K562 (cell line): ENCODE measurements at regions not wholly inside any gene's neighbourhood (a gene's known extent, or its start where the extent isn't known, plus 50 kb on each side); places are given as distances from the start of the nearest gene placed in this dataset.

Source experiments
- ATAC-seq: fragments of 200-7000 bp; cut with Tn5 transposase; 3 replicates; pipeline ENCODE4 v1.9.1; 2020; ENCODE audit warnings: moderate library complexity
- BruUV-seq: library from RNA; stranded (reverse); fragments of 400-500 nt; replicated peaks from 2 replicates; lab custom pipeline; 2021; lab: Mats Ljungman, UMichigan
- CTCF ChIA-PET: fragments of 300-600 bp; formaldehyde crosslinking; extraction: SDS; loops from one replicate; lab custom pipeline; 2021; ENCODE audit warnings: low intra/inter-chr PET ratio; lab: Yijun Ruan, JAX
- POLR2A ChIA-PET: fragments of 300-600, 350-650 bp; sonication (Branson Sonifier 250); formaldehyde crosslinking; extraction: SDS; loops from one replicate; lab custom pipeline; 2021; ENCODE audit warnings: antibody characterized with exemption, inconsistent platforms; lab: Yijun Ruan, JAX
- DNase-seq, 4 experiments: peaks; one replicate each; pipeline versions ENCODE4 v3.0.0 to v3.0.0-alpha.2; 2011 to 2018; ENCODE audit warnings: low spot score in 3 of 4, mixed read lengths in 3 of 4; ENCODE audit errors: extremely low read depth in 1 of 4
- FAIRE-seq: peaks from 2 replicates; lab custom pipeline; 2011; peaks lifted over from hg19 to GRCh38; lab: Jason Lieb, UNC
- H2AFZ ChIP-seq: 2 replicates; pipeline ENCODE4 v1.6.0; 2011; ENCODE audit warnings: low read depth, low read length, control low read depth, inconsistent platforms
- H3K27ac ChIP-seq: fragments of 200-600 bp; 3 replicates; pipeline ENCODE4 v1.8.0; 2011; ENCODE audit warnings: low read depth, mild to moderate bottlenecking, control low read depth, inconsistent platforms, low read length, moderate library complexity, mixed read lengths; ENCODE audit errors: extremely low read depth
- H3K27me3 ChIP-seq, 2 experiments: fragments of 300-600 bp in 1 of 2; 2 replicates in 1 of 2; 3 replicates in 1 of 2; pipeline versions ENCODE4 v1.6.0 to v1.8.0; 2011; ENCODE audit warnings: inconsistent platforms in 2 of 2, low read length in 2 of 2, mild to moderate bottlenecking in 1 of 2, mixed read lengths in 1 of 2, moderate library complexity in 1 of 2; ENCODE audit not compliant: control insufficient read depth in 2 of 2, insufficient read depth in 2 of 2
- H3K36me3 ChIP-seq: fragments of 300-600 bp; 3 replicates; pipeline ENCODE4 v1.8.0; 2011; ENCODE audit warnings: mild to moderate bottlenecking, low read length, inconsistent platforms; ENCODE audit not compliant: control insufficient read depth, insufficient read depth
- H3K4me1 ChIP-seq, 2 experiments: fragments of 200-600 bp in 1 of 2; replicated peaks in 1 of 2; 2 replicates in 1 of 2; 3 replicates in 1 of 2; pipeline versions ENCODE4 v1.5.1 to v1.8.0; 2011; ENCODE audit warnings: inconsistent platforms in 2 of 2, low read length in 2 of 2, mild to moderate bottlenecking in 1 of 2, mixed read lengths in 1 of 2, moderate library complexity in 1 of 2; ENCODE audit not compliant: control insufficient read depth in 2 of 2, insufficient read depth in 2 of 2
- H3K4me2 ChIP-seq: 2 replicates; pipeline ENCODE4 v1.6.1; 2011; ENCODE audit warnings: low read length, control low read depth, inconsistent platforms, mixed read lengths; ENCODE audit not compliant: insufficient read depth
- H3K4me3 ChIP-seq: fragments of 200-600 bp; sonication (generic), shearing (Covaris generic); 2 replicates; pipeline ENCODE4 v1.5.1; 2016; ENCODE audit warnings: control low read depth, inconsistent platforms
- H3K79me2 ChIP-seq: fragments of 200-600 bp; 3 replicates; pipeline ENCODE4 v1.8.0; 2011; ENCODE audit warnings: low read length, inconsistent platforms; ENCODE audit not compliant: control insufficient read depth, insufficient read depth
- H3K9ac ChIP-seq, 2 experiments: 2 replicates each; pipeline versions ENCODE4 v1.6.0 to v1.6.1; 2011; ENCODE audit warnings: low read depth in 2 of 2, low read length in 2 of 2, control low read depth in 1 of 2, inconsistent platforms in 1 of 2, mild to moderate bottlenecking in 1 of 2, mixed read lengths in 1 of 2; ENCODE audit not compliant: insufficient read depth in 1 of 2
- H3K9me1 ChIP-seq: one replicate; pipeline ENCODE4 v1.6.0; 2011; ENCODE audit warnings: inconsistent platforms, mild to moderate bottlenecking, low read length, moderate library complexity; ENCODE audit not compliant: control insufficient read depth, insufficient read depth
- H3K9me3 ChIP-seq: replicated peaks from 2 replicates; pipeline ENCODE4 v1.5.1; 2011; ENCODE audit warnings: low read depth, low read length, inconsistent platforms; ENCODE audit not compliant: control insufficient read depth, insufficient read depth
- H4K20me1 ChIP-seq: replicated peaks from 2 replicates; pipeline ENCODE4 v1.6.1; 2011; ENCODE audit warnings: low read length, inconsistent platforms, mixed read lengths; ENCODE audit not compliant: control insufficient read depth, insufficient read depth
- CHD4 ChIP-seq: fragments of 200-600 bp; sonication (generic); IDR thresholded peaks from 3 replicates; pipeline ENCODE4 v1.6.1; 2012; ENCODE audit warnings: low read depth, mild to moderate bottlenecking, mixed read lengths, low read length, inconsistent platforms; ENCODE audit not compliant: insufficient read depth, insufficient replicate concordance, poor library complexity, severe bottlenecking
- ILF3 ChIP-seq: fragments of 450-650 bp; IDR thresholded peaks from 2 replicates; pipeline ENCODE4 v1.6.1; 2018; ENCODE audit warnings: antibody characterized with exemption, mild to moderate bottlenecking, moderate library complexity, borderline replicate concordance
- KAT7 ChIP-seq: sonication (generic); formaldehyde crosslinking; IDR thresholded peaks from 2 replicates; pipeline ENCODE4 v1.8.0; 2022; ENCODE audit warnings: missing genetic modification reagents, mild to moderate bottlenecking, borderline replicate concordance
- NFIC ChIP-seq: fragments of 450-650 bp; IDR thresholded peaks from 2 replicates; pipeline ENCODE4 v1.6.1; 2017; ENCODE audit warnings: mild to moderate bottlenecking, inconsistent platforms
- POLR2A ChIP-seq: fragments of 450-650 bp; conservative IDR thresholded peaks from 2 replicates; pipeline ENCODE4 v1.6.1; 2016
- RBM14 ChIP-seq: fragments of 200-400 bp; formaldehyde crosslinking; IDR thresholded peaks from 2 replicates; pipeline ENCODE4 v1.6.1; 2018; ENCODE audit warnings: low read depth, mild to moderate bottlenecking, low read length, moderate library complexity, borderline replicate concordance; ENCODE audit not compliant: insufficient read depth
- SAFB2 ChIP-seq: fragments of 200-400 bp; formaldehyde crosslinking; IDR thresholded peaks from 2 replicates; pipeline ENCODE4 v1.6.1; 2018; ENCODE audit warnings: borderline replicate concordance, low read length, low read depth, moderate library complexity; ENCODE audit not compliant: severe bottlenecking
- ZC3H4 ChIP-seq: sonication (generic); formaldehyde crosslinking; IDR thresholded peaks from 2 replicates; pipeline ENCODE4 v1.9.0; 2021; ENCODE audit warnings: missing genetic modification reagents, borderline replicate concordance
- ZFP30 ChIP-seq: fragments of 250-450 bp; sonication (Bioruptor Pico); IDR thresholded peaks from 2 replicates; pipeline ENCODE4 v1.8.0; 2022; ENCODE audit warnings: moderate library complexity, mild to moderate bottlenecking, inconsistent platforms, borderline replicate concordance
- ZNF146 ChIP-seq: IDR thresholded peaks from one replicate; pipeline ENCODE4 v1.6.1; 2018; ENCODE audit warnings: missing compliant biosample characterization; ENCODE audit not compliant: unreplicated experiment
- ZNF785 ChIP-seq: fragments of 250-450 bp; sonication (Bioruptor Pico); IDR thresholded peaks from 2 replicates; pipeline ENCODE4 v1.4.0; 2020; ENCODE audit warnings: mild to moderate bottlenecking
- WGBS: fragments of 100-300 bp; shearing (Covaris generic); methylation state at CpG from one replicate; pipeline ENCODE4 v1.1.6; 2016; ENCODE audit warnings: low coverage, mixed read lengths; ENCODE audit not compliant: insufficient coverage; ENCODE audit errors: missing lambda C conversion rate; 5-methylcytosine and 5-hydroxymethylcytosine counted together
- in situ Hi-C: fragments of 300-500 bp; cut with MboI; formaldehyde crosslinking; loops from 4 replicates; pipeline ENCODE4 v1.15.0; 2018; ENCODE audit warnings: inconsistent platforms, mixed read lengths
- intact Hi-C: fragments of 100-400 bp; cut with micrococcal nuclease; formaldehyde crosslinking; loops from 2 replicates; pipeline ENCODE4 v1.14.2; 2022
- TF ChIP-seq, protein P1 (sequence below): sonication (generic); formaldehyde crosslinking; IDR thresholded peaks from 2 replicates; pipeline ENCODE4 v1.4.0; 2020; ENCODE audit warnings: mild to moderate bottlenecking, missing genetic modification reagents
- TF ChIP-seq, protein P2 (sequence below): sonication (generic); formaldehyde crosslinking; IDR thresholded peaks from 2 replicates; pipeline ENCODE4 v1.9.0; 2022; ENCODE audit warnings: mild to moderate bottlenecking, missing genetic modification reagents
- TF ChIP-seq, protein P3 (sequence below): sonication (generic); formaldehyde crosslinking; IDR thresholded peaks from 2 replicates; pipeline ENCODE4 v1.8.0; 2022; ENCODE audit warnings: missing genetic modification reagents, mild to moderate bottlenecking, borderline replicate concordance
- TF ChIP-seq, protein P4 (sequence below): fragments of 450-650 bp; IDR thresholded peaks from 2 replicates; pipeline ENCODE4 v1.6.1; 2018; ENCODE audit warnings: mild to moderate bottlenecking, low read depth; ENCODE audit not compliant: partially characterized antibody

DNA sequence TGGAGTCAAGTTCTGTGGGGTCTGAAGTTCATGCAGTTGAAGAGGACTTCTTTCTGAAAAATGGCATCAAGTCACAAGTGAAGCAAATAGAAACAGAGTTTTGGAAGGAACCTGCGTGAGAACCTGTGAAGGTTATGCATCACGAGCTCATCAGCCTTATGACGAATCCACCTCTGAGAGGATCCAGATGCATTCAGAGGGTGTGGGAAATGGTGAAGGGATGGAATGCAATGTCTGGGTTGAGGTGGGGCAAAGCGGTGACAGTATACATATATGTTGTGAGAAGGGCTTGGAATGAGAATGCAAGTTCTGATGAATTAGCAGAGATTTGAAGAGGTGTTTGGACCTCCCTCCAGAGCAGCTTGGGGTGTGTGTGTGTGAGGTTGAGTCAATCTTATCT lies 382.1 kb upstream of the TBL1XR1 start:
- POLR2A ChIA-PET = no interaction called here
- H4K20me1 ChIP-seq = no peaks in the 10 kb centered on the region
- no peak overlapping the region for H2AFZ ChIP-seq
- H3K4me3 ChIP-seq = no peak overlapping the region
- DNase-seq (no peak), FAIRE-seq (no peak), ATAC-seq (no peak)
- CTCF ChIA-PET = no interaction called here
- peaks cover 0 to 8% of the 10 kb centered on the region in 2 experiments; a peak in 1 of 5 replicates for H3K27me3 ChIP-seq
- in situ Hi-C loops (no loop called here), intact Hi-C loops (no loop called here)
- 14% methylated on average over 4 of the region's 4 CpGs for WGBS
- H3K9me1 ChIP-seq = no peaks in the 10 kb centered on the region
- no peaks in the 10 kb centered on the region for H3K9me3 ChIP-seq
- no peaks in the 10 kb centered on the region for H3K36me3 ChIP-seq
- no peaks in the 10 kb centered on the region for H3K4me1 ChIP-seq
- no peak overlapping the region for H3K4me2 ChIP-seq
- no peak overlapping the region for H3K9ac ChIP-seq
- BruUV-seq = no TSS peak
- no peak overlapping the region for H3K27ac ChIP-seq
- TF ChIP-seq ZC3H4 (CRISPR knock-in tag) (no peak), SAFB2 (no peak), NFIC (no peak), ZNF785 (CRISPR knock-in tag) (no peak), POLR2A (no peak), ZNF146 (CRISPR knock-in tag) (no peak), ZFP30 (CRISPR knock-in tag) (no peak), RBM14 (no peak), ILF3 (no peak), KAT7 (no peak), CHD4 (no peak)
- TF ChIP-seq, protein P1, sequence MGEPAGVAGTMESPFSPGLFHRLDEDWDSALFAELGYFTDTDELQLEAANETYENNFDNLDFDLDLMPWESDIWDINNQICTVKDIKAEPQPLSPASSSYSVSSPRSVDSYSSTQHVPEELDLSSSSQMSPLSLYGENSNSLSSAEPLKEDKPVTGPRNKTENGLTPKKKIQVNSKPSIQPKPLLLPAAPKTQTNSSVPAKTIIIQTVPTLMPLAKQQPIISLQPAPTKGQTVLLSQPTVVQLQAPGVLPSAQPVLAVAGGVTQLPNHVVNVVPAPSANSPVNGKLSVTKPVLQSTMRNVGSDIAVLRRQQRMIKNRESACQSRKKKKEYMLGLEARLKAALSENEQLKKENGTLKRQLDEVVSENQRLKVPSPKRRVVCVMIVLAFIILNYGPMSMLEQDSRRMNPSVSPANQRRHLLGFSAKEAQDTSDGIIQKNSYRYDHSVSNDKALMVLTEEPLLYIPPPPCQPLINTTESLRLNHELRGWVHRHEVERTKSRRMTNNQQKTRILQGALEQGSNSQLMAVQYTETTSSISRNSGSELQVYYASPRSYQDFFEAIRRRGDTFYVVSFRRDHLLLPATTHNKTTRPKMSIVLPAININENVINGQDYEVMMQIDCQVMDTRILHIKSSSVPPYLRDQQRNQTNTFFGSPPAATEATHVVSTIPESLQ (CRISPR knock-in tag) = no peak
- TF ChIP-seq, protein P2, sequence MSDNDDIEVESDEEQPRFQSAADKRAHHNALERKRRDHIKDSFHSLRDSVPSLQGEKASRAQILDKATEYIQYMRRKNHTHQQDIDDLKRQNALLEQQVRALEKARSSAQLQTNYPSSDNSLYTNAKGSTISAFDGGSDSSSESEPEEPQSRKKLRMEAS (CRISPR knock-in tag) = no peak
- TF ChIP-seq, protein P3, sequence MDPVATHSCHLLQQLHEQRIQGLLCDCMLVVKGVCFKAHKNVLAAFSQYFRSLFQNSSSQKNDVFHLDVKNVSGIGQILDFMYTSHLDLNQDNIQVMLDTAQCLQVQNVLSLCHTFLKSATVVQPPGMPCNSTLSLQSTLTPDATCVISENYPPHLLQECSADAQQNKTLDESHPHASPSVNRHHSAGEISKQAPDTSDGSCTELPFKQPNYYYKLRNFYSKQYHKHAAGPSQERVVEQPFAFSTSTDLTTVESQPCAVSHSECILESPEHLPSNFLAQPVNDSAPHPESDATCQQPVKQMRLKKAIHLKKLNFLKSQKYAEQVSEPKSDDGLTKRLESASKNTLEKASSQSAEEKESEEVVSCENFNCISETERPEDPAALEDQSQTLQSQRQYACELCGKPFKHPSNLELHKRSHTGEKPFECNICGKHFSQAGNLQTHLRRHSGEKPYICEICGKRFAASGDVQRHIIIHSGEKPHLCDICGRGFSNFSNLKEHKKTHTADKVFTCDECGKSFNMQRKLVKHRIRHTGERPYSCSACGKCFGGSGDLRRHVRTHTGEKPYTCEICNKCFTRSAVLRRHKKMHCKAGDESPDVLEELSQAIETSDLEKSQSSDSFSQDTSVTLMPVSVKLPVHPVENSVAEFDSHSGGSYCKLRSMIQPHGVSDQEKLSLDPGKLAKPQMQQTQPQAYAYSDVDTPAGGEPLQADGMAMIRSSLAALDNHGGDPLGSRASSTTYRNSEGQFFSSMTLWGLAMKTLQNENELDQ (CRISPR knock-in tag) = no peak
- TF ChIP-seq, protein P4, sequence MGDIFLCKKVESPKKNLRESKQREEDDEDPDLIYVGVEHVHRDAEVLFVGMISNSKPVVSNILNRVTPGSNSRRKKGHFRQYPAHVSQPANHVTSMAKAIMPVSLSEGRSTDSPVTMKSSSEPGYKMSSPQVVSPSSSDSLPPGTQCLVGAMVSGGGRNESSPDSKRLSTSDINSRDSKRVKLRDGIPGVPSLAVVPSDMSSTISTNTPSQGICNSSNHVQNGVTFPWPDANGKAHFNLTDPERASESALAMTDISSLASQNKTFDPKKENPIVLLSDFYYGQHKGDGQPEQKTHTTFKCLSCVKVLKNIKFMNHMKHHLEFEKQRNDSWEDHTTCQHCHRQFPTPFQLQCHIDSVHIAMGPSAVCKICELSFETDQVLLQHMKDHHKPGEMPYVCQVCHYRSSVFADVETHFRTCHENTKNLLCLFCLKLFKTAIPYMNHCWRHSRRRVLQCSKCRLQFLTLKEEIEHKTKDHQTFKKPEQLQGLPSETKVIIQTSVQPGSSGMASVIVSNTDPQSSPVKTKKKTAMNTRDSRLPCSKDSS = no peak
- H3K79me2 ChIP-seq = no peaks in the 10 kb centered on the region
